HG02763 (cell line): ENCODE measurements at regions not wholly inside any gene's neighbourhood (a gene's known extent, or its start where the extent isn't known, plus 50 kb on each side); places are given as distances from the start of the nearest gene placed in this dataset.
"Not testable (repeated sequence)": the region's sequence is repeated elsewhere in the genome, so short reads cannot be mapped to it uniquely, and the experiment has no call there.

Experiments used
- ATAC-seq: cut with Tn5 transposase; IDR thresholded peaks from one replicate; pipeline ENCODE4 v1.9.1; 2021; ENCODE audit warnings: mild to moderate bottlenecking, moderate library complexity; ENCODE audit not compliant: unreplicated experiment

GRCh38 chr4:178015046-178015445 lies 572.8 kb upstream of the AGA start:
- ATAC-seq = not testable (repeated sequence)

- no peak for ATAC-seq
Observed at GRCh38 chr4:178026999-178027398, 584.8 kb upstream of the AGA start.

- no peak for ATAC-seq
Observed at GRCh38 chr4:178027796-178028195, 585.6 kb upstream of the AGA start.

GRCh38 chr4:178028481-178028880 lies 586.2 kb upstream of the AGA start:
- ATAC-seq = no peak

GRCh38 chr4:178037459-178038214 lies 595.4 kb upstream of the AGA start:
- no peak for ATAC-seq

GRCh38 chr4:178056996-178057395 lies 614.8 kb upstream of the AGA start:
- no peak for ATAC-seq

GRCh38 chr4:178063568-178063967 lies 621.3 kb upstream of the AGA start:
- no peak for ATAC-seq

GRCh38 chr4:178066338-178066941 lies 624.2 kb upstream of the AGA start:
- ATAC-seq = no peak

- no peak for ATAC-seq
Observed at GRCh38 chr4:178068136-178068535, 625.9 kb upstream of the AGA start.

GRCh38 chr4:178070163-178070562 lies 627.9 kb upstream of the AGA start:
- no peak for ATAC-seq

- ATAC-seq = no peak
Observed at GRCh38 chr4:178080312-178080711, 638.1 kb upstream of the AGA start.

GRCh38 chr4:178081176-178081575 lies 638.9 kb upstream of the AGA start:
- ATAC-seq = no peak

- no peak for ATAC-seq
Observed at GRCh38 chr4:178081896-178082295, 639.7 kb upstream of the AGA start.

- no peak for ATAC-seq
Observed at GRCh38 chr4:178082906-178083305, 640.7 kb upstream of the AGA start.

- ATAC-seq = no peak
Observed at GRCh38 chr4:178083968-178084367, 641.7 kb upstream of the AGA start.

- no peak for ATAC-seq
Observed at GRCh38 chr4:178086320-178086719, 644.1 kb upstream of the AGA start.

GRCh38 chr4:178090640-178091411 lies 648.6 kb upstream of the AGA start:
- no peak for ATAC-seq

- no peak for ATAC-seq
Observed at GRCh38 chr4:178102139-178102538, 659.9 kb upstream of the AGA start.

- ATAC-seq = no peak
Observed at GRCh38 chr4:178105242-178105641, 663.0 kb upstream of the AGA start.

- ATAC-seq = no peak
Observed at GRCh38 chr4:178136736-178137345, 694.6 kb upstream of the AGA start.

- ATAC-seq = no peak
Observed at GRCh38 chr4:178137732-178138471, 695.7 kb upstream of the AGA start.
